ENCODE measurements at regions not wholly inside any gene's neighbourhood (a gene's known extent, or its start where the extent isn't known, plus 50 kb on each side); places are given as distances from the start of the nearest gene placed in this dataset.

- TF ChIP-seq SIN3A (IDR thresholded peaks at IDR 0.05; ENCODE audit: borderline replicate concordance, low read depth, low read length), result no peak
- no peak for TF ChIP-seq REST (IDR thresholded peaks at IDR 0.05; ENCODE audit: low read depth, low read length)
- TF ChIP-seq EZH2phosphoT487 (IDR thresholded peaks at IDR 0.05; ENCODE audit: borderline replicate concordance, low read depth), result no peak
Measured at GRCh38 chr12:94750864-94751263, 100.5 kb upstream of the TMCC3 start.

Data from SK-N-SH (cell line).